ENCODE measurements at regions not wholly inside any gene's neighbourhood (a gene's known extent, or its start where the extent isn't known, plus 50 kb on each side); places are given as distances from the start of the nearest gene placed in this dataset.

GRCh38 chrX:71000139-71000538 is 68.0 kb downstream of the SNX12 start:
- Histone ChIP-seq H3K14ac (ENCODE audit: insufficient read length) (no peak overlapping the region), H3K23ac (ENCODE audit: insufficient read length) (no peak overlapping the region), H3K4me3 (ENCODE audit: extremely low read depth in 1 of 4, insufficient read depth in 2 of 4, low read depth in 3 of 4, low read length in 4 of 4) (no peak overlapping the region), H3K18ac (ENCODE audit: extremely low read depth, low read length) (no peak overlapping the region), H2AK5ac (ENCODE audit: low read depth, low read length) (no peak overlapping the region), H3K4me1 (replicated peaks in 1 of 4; ENCODE audit: control insufficient read depth in 3 of 4, insufficient read depth in 4 of 4, low read length in 3 of 4) (no peaks in the 10 kb centered on the region), H3K79me2 (ENCODE audit: control insufficient read depth in 1 of 2, insufficient read depth in 2 of 2, low read length in 2 of 2) (no peaks in the 10 kb centered on the region), H2BK120ac (replicated peaks; ENCODE audit: low read depth, low read length) (no peak overlapping the region), H3K4ac (replicated peaks; ENCODE audit: insufficient read length, low read depth, low read length) (no peak overlapping the region), H2BK20ac (ENCODE audit: low read length) (no peak overlapping the region), H3K23me2 (ENCODE audit: low read depth, low read length) (no peaks in the 10 kb centered on the region), H2BK5ac (ENCODE audit: low read depth, low read length) (no peak overlapping the region), H4K8ac (ENCODE audit: extremely low read depth, insufficient read depth, low read length) (no peak overlapping the region), H3K56ac (replicated peaks; ENCODE audit: insufficient read length, low read depth, low read length) (no peak overlapping the region), H4K20me1 (replicated peaks in 1 of 2; ENCODE audit: control insufficient read depth in 1 of 2, insufficient read depth in 2 of 2, low read length in 2 of 2) (no peaks in the 10 kb centered on the region), H2BK15ac (ENCODE audit: low read length) (no peak overlapping the region), H4K91ac (replicated peaks; ENCODE audit: insufficient read length, low read length) (no peak overlapping the region), H3K36me3 (ENCODE audit: control insufficient read depth in 2 of 4, insufficient read depth in 4 of 4, low read length in 3 of 4) (no peaks in the 10 kb centered on the region), H3K27me3 (replicated peaks in 1 of 4; ENCODE audit: control insufficient read depth in 3 of 4, extremely low read depth in 1 of 4, insufficient read depth in 3 of 4, low read length in 3 of 4) (no peaks in the 10 kb centered on the region), H2AFZ (ENCODE audit: low read length) (no peak overlapping the region), H3K4me2 (ENCODE audit: insufficient read depth in 1 of 2, low read depth in 2 of 2, low read length in 2 of 2) (no peak overlapping the region), H3K27ac (ENCODE audit: low read depth, low read length) (no peak overlapping the region), H3K9ac (replicated peaks in 1 of 4; ENCODE audit: extremely low read depth in 1 of 4, low read depth in 3 of 4, low read length in 3 of 4) (no peak overlapping the region), H3K9me3 (ENCODE audit: insufficient read depth in 2 of 2, low read depth in 1 of 2, low read length in 1 of 2) (no peaks in the 10 kb centered on the region), H2BK12ac (ENCODE audit: low read depth, low read length) (no peak overlapping the region), H3K79me1 (ENCODE audit: low read depth, low read length) (no peaks in the 10 kb centered on the region), H4K5ac (ENCODE audit: insufficient read length, low read depth, low read length) (no peak overlapping the region)
- FAIRE-seq (no peak), DNase-seq (ENCODE audit: low read depth in 1 of 2, low spot score in 2 of 2) (no peak)
- 92% methylated on average over 1 of the region's 1 CpG; no CpG with 5 or more reads in 1 of the 2 experiments for WGBS, 2 experiments (ENCODE audit: extremely low coverage in 1 of 2, insufficient coverage in 1 of 2, insufficient read length in 1 of 2, insufficient replicate concordance in 2 of 2, low coverage in 1 of 2, low lambda C conversion rate in 2 of 2, missing lambda C conversion rate in 1 of 2)
- POLR2A ChIA-PET (ENCODE audit: partially characterized antibody): no interaction called here
- CTCF ChIA-PET (ENCODE audit: partially characterized antibody): interaction anchor here (1.0 to 2.5 kb wide), 2 partner anchors 129 to 180 kb away, joined by 3 to 7 read pairs; no protein-coding TSS in a partner anchor
- TF ChIP-seq SIRT6 (IDR thresholded peaks at IDR 0.05; ENCODE audit: low read length) (no peak), FOSL1 (IDR thresholded peaks at IDR 0.05; ENCODE audit: insufficient read depth, low read depth, low read length) (no peak), TEAD4 (IDR thresholded peaks at IDR 0.05; ENCODE audit: low read depth, low read length) (no peak), TAF7 (optimal IDR thresholded peaks at IDR 0.05; ENCODE audit: borderline replicate concordance, low read depth, low read length) (no peak), JUND (IDR thresholded peaks at IDR 0.05; ENCODE audit: low read length) (no peak), PHF8 (conservative IDR thresholded peaks at IDR 0.05; ENCODE audit: low read depth, low read length) (no peak), CTBP2 (IDR thresholded peaks at IDR 0.05; ENCODE audit: borderline replicate concordance, insufficient read depth, insufficient read length, low read length) (no peak), BCL11A (IDR thresholded peaks at IDR 0.05; ENCODE audit: low read depth in 2 of 2, low read length in 2 of 2) (no peak), SAP30 (IDR thresholded peaks at IDR 0.05; ENCODE audit: insufficient read depth, insufficient replicate concordance, low read length) (no peak), SP1 (IDR thresholded peaks at IDR 0.05; ENCODE audit: low read depth, low read length) (no peak), CEBPB (IDR thresholded peaks at IDR 0.05; ENCODE audit: low read depth, low read length) (no peak), TCF12 (IDR thresholded peaks at IDR 0.05; ENCODE audit: low read depth, low read length) (no peak), GTF2F1 (IDR thresholded peaks at IDR 0.05; ENCODE audit: borderline replicate concordance, low read depth, low read length) (no peak), RFX5 (IDR thresholded peaks at IDR 0.05; ENCODE audit: borderline replicate concordance, low read depth, low read length) (no peak), EGR1 (IDR thresholded peaks at IDR 0.05; ENCODE audit: borderline replicate concordance, low read depth, low read length) (no peak), RXRA (IDR thresholded peaks at IDR 0.05; ENCODE audit: insufficient read depth, low read depth, low read length) (no peak)
